GM19043 (cell line): ENCODE measurements at regions not wholly inside any gene's neighbourhood (a gene's known extent, or its start where the extent isn't known, plus 50 kb on each side); places are given as distances from the start of the nearest gene placed in this dataset.

Experiments used
- ATAC-seq: cut with Tn5 transposase; IDR thresholded peaks from one replicate; pipeline ENCODE4 v1.9.1; 2021; ENCODE audit warnings: low read depth; ENCODE audit not compliant: unreplicated experiment

DNA sequence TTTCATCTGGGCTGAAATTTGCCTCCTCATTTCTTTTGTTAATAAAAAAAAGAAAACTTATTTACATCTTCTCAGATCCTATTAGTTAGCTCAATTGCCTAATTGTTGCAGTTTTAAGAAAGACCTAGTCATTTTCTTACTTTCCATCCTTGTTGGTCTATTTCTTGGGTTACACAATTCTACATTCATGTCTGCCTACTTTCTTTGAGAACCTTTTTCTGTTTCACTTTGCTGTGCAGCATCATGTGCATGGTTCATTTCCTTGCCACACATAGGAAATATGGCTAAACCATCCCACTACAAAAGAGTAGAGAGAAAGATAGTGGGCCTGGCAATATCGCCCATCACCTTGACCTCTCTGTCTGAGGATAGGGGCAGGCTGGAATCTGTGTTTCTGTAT lies 780.7 kb upstream of the FANCL start:
- no peak for ATAC-seq

- ATAC-seq, result no peak
These were observed 778.5 kb upstream of the FANCL start for GRCh38 chr2:59019566-59020159.

DNA sequence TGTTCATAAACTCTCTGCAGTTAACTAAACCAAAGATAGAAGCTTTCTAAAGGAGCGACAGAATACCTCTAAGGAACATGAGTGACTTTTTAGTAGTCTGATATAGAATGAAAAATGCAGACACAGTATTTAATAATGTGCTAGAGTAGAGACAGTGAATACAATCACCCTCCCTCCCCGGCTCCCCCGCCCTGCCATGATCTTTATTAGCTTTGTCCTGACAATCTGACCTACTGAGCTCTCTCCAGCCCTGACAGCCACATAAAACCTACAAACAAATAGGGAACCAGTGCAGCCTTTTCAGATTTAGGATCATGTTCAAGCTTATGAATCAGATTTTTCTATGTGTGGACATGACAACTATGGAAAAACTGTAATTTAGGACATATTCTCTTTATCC lies 777.6 kb upstream of the FANCL start:
- no peak for ATAC-seq

DNA sequence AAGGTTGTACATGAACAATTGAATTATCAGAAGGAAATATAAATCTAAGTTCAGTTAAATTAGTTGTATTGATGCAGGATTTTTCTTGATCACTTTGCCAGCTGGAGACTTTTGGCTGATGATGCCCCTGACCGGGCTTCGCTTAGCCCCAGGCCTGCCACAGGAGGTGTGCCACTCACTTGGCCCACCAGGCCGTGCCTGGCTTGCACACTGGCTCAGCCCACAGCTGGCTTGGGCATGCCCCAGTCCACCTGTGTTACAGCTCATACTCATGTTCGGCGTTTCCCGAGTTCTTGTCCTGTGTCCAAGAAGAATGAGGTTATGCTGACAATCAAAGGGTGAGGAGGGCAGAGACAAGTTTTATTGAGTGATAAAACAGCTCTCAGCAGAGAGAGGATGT lies 773.9 kb upstream of the FANCL start:
- no peak for ATAC-seq

DNA sequence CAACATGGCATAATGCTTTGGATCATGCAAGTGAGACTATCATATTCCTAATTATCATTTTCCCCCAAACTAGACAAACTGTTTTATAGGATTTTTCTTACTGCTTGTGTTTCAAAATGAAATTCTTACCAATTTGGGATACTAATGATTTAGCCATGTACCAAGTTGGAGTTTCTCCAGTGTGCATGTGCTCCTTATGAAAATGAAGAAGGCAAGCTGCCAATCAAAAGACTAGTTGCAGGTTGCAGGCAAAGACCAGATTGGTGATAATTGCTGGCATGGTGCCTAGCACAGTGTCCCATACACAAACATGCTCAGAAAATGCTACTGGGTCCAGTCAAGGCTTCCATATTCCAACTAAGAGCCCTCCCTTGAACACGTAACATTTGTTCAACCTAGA lies 771.8 kb upstream of the FANCL start:
- no peak for ATAC-seq

DNA sequence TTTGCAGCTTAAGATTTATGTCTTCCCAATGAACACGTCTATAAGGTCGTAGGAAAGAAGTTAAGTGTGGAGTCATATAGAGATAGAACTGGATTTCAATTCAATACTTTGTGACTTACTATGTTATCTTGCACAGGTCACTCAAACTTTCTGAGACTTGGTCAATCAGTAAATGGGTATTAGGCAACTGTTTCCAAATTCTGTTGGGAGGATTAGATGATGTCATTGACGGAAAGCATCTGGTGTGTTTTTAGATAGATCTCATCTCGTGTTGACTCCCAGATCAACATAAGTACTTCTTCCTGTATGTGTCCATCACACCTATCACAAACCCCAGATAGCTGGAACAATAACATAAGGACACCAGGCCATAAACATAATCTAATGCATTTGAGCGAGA lies 771.1 kb upstream of the FANCL start:
- no peak for ATAC-seq

DNA sequence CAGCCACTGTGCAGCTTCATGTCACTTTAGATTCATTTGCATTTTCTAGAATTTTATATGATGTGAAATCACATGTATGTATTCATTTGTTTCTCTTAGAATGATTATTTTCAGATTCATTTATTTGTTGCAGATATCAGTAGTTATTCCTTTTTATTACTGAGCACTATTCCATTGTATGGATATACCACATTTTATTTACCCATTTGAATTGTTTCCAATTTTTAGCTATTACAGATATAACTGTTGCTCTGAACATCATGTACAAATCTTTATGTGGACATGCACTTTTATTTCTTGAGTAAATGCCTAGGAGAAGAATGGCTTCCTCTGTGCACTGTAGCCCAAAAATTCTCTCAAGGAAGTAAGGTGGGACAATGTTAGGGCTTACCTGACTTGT lies 767.8 kb upstream of the FANCL start:
- ATAC-seq, result no peak

- no peak for ATAC-seq
These were observed 764.9 kb upstream of the FANCL start for GRCh38 chr2:59005836-59006615.

DNA sequence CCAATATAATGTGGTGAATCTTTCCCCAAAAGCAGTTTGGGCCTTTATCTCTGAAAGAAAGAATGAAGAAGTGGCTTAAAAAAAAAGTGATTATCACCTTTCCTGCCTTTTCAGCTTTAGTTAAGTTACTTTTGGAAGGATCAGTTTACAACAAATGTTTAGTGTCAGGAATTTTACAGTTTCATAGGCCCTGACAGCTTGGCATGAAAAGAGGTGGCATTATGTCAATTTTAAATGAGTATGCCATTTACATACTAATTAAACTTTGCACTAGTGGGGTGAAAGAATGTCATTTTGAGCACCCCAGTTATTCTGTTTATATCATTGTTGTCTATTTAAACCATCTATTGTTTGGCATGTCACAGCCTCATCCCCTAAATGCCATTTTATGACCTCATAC lies 763.5 kb upstream of the FANCL start:
- ATAC-seq, result no peak

DNA sequence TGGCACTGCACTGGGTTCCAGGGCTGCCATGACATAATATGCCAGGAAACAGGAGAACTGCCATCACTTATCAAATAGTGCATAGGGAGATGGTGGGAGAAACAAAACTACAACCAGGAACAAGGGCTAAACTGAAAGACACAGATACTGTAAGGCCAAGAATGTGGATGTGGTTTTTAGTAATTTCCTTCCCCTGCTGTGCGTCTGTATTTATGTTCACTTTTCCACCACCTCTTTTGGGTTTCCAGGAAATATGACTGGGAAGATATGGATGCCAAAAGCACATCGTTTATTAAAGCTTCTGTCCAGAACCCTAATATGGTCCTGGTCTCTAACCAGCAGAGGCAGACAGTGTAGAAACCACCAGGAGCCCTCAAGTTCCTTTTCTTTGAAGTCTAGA lies 759.7 kb upstream of the FANCL start:
- ATAC-seq, result no peak

GRCh38 chr2:58992062-58992706 lies 751.1 kb upstream of the FANCL start:
- ATAC-seq, result no peak

DNA sequence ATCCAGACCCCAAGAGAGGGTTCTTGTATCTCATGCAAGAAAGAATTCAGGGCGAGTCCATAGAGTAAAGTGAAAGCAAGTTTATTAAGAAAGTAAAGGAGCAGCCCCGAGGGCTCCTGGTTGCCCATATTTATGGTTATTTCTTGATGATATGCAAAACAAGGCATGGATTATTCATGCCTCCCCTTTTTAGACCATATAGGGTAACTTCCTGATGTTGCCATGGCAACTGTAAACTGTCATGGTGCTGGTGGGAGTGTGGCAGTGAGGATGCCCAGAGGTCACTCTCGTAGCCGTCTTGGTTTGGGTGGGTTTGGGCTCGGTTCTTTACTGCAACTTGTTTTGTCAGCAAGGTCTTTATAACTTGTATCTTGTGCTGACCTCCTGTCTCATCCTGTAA lies 750.2 kb upstream of the FANCL start:
- ATAC-seq, result no peak

GRCh38 chr2:58985541-58985940 lies 744.4 kb upstream of the FANCL start:
- no peak for ATAC-seq

- ATAC-seq, result no peak
These were observed 743.6 kb upstream of the FANCL start for GRCh38 chr2:58984731-58985130.

- ATAC-seq, result no peak
These were observed 742.0 kb upstream of the FANCL start for GRCh38 chr2:58983111-58983510.

DNA sequence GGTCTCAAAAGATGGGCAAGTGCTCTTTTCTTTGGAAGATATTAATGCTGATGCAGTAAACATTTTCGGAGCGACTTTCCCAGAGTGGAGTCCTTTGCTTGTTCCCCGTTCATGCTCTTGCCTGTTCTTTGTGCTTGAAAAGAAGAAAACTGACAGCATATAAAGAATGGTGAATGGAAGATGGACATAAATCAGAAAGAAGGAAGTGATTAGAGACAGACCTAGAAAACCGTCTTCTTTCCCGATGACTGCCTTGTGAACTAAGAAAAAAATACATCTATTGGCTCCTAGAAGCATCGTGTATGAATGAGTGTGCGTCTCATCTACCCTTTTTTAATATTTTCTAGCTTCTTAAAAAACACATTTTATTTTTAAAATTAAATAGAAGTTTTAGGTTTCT lies 740.1 kb upstream of the FANCL start:
- no peak for ATAC-seq

GRCh38 chr2:58976375-58977071 lies 735.4 kb upstream of the FANCL start:
- ATAC-seq, result no peak

DNA sequence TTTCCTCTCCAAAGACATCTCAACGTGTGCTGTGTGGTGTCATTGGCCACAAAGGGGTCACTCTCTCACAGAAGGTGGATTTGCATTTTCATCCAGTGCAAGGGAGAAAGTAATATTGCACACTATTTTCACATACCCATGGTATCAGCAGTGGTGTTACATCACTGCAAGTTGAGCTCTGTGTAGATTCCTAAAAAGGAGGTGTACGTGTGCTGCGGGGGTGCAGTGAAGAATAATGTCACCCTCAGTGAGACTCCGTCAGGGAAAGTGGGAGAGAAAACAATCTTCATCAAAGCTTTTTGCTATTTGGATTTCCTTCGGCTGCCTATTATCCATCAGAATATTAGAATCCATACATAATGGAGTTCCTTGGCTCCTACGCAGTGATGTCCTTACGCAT lies 733.8 kb upstream of the FANCL start:
- ATAC-seq, result no peak

GRCh38 chr2:58974426-58974825 lies 733.3 kb upstream of the FANCL start:
- no peak for ATAC-seq

- no peak for ATAC-seq
These were observed 732.7 kb upstream of the FANCL start for GRCh38 chr2:58973811-58974281.

DNA sequence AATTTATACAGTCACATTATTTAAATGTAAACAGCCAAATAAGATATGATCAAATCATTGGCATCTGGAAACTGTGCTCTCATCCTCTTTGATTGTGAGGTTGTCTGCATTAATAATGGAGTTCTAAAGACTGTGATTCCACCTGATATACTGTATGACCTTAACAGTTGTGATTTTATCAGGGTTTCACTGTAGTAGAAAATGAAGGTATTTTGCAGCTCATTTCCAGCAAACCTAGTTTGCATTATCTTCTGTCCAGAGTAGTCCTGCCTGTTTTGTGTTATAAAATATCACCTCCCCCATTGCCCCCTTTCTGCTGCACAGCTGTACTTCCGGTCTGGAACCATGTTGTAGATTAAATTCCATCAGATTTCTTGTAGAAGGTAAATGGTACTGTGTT lies 731.6 kb upstream of the FANCL start:
- no peak for ATAC-seq
